GM12878 (cell line): ENCODE measurements at regions not wholly inside any gene's neighbourhood (a gene's known extent, or its start where the extent isn't known, plus 50 kb on each side); places are given as distances from the start of the nearest gene placed in this dataset.

Experiments used
- ATAC-seq: fragments of 200-7000 bp; cut with Tn5 transposase; 3 replicates; pipeline ENCODE4 v1.9.1; 2020; ENCODE audit warnings: mild to moderate bottlenecking, moderate library complexity
- BruUV-seq: library from RNA; stranded (reverse); fragments of 400-500 nt; replicated peaks from 2 replicates; lab custom pipeline; 2021; lab: Mats Ljungman, UMichigan
- CTCF ChIA-PET: fragments of 300-600 bp; sonication (Branson Sonifier 250); formaldehyde crosslinking; extraction: SDS; loops from one replicate; lab custom pipeline; 2021; ENCODE audit warnings: inconsistent platforms; lab: Yijun Ruan, JAX
- POLR2A ChIA-PET: fragments of 350-600 bp; formaldehyde crosslinking; extraction: SDS; loops from one replicate; lab custom pipeline; 2021; ENCODE audit warnings: inconsistent platforms; lab: Charles Lee
- RAD21 ChIA-PET: fragments of 300-600 bp; sonication (Branson Sonifier 250); formaldehyde crosslinking; loops from one replicate; lab custom pipeline; 2023; ENCODE audit warnings: antibody characterized with exemption; ENCODE audit not compliant: unreplicated experiment; lab: Charles Lee
- SMC1A ChIA-PET: fragments of 300-600 bp; sonication (Branson Sonifier 250); formaldehyde crosslinking; loops from one replicate; lab custom pipeline; 2023; ENCODE audit not compliant: unreplicated experiment, uncharacterized antibody; lab: Charles Lee
- DNase-seq: peaks from one replicate; pipeline ENCODE4 v3.0.0-alpha.2; 2011; ENCODE audit warnings: low read depth, low spot score
- FAIRE-seq: peaks from 3 replicates; lab custom pipeline; 2011; peaks lifted over from hg19 to GRCh38; lab: Jason Lieb, UNC
- H2AFZ ChIP-seq: 2 replicates; pipeline ENCODE4 v1.6.0; 2011; ENCODE audit warnings: low read depth, low read length, control low read depth; ENCODE audit not compliant: control insufficient read depth
- H3K27ac ChIP-seq: 2 replicates; pipeline ENCODE4 v1.5.1; 2011; ENCODE audit warnings: control low read depth; ENCODE audit not compliant: control insufficient read depth, insufficient read depth
- H3K27me3 ChIP-seq, 2 experiments: replicated peaks in 1 of 2; 2 replicates each; pipeline versions ENCODE4 v1.6.0 to v1.6.1; 2011; ENCODE audit warnings: low read length in 1 of 2; ENCODE audit not compliant: control insufficient read depth in 2 of 2, insufficient read depth in 2 of 2
- H3K36me3 ChIP-seq, 2 experiments: 2 replicates each; pipeline ENCODE4 v1.5.1; 2011; ENCODE audit warnings: low read length in 1 of 2; ENCODE audit not compliant: control insufficient read depth in 2 of 2, insufficient read depth in 2 of 2
- H3K4me1 ChIP-seq: 2 replicates; pipeline ENCODE4 v1.6.1; 2011; ENCODE audit warnings: mild to moderate bottlenecking, low read length, moderate library complexity, mixed read lengths; ENCODE audit not compliant: control insufficient read depth, insufficient read depth
- H3K4me2 ChIP-seq: 2 replicates; pipeline ENCODE4 v1.6.0; 2011; ENCODE audit warnings: control low read depth; ENCODE audit not compliant: control insufficient read depth, insufficient read depth
- H3K4me3 ChIP-seq: fragments of 200-600 bp; sonication (generic); 2 replicates; pipeline ENCODE4 v1.5.1; 2016
- H3K79me2 ChIP-seq: 2 replicates; pipeline ENCODE4 v1.6.0; 2011; ENCODE audit warnings: low read length; ENCODE audit not compliant: control insufficient read depth, insufficient read depth
- H3K9ac ChIP-seq: 2 replicates; pipeline ENCODE4 v1.8.0; 2011; ENCODE audit warnings: low read length, control low read depth, mixed read lengths; ENCODE audit not compliant: control insufficient read depth, insufficient read depth
- H3K9me3 ChIP-seq: replicated peaks from 3 replicates; pipeline ENCODE4 v1.5.1; 2011; ENCODE audit warnings: mild to moderate bottlenecking, low read length; ENCODE audit not compliant: control insufficient read depth, insufficient read depth
- H4K20me1 ChIP-seq: 2 replicates; pipeline ENCODE4 v1.6.0; 2011; ENCODE audit not compliant: control insufficient read depth, insufficient read depth
- BCLAF1 ChIP-seq: fragments of 450-650 bp; IDR thresholded peaks from 2 replicates; pipeline ENCODE4 v1.6.1; 2017; ENCODE audit warnings: antibody characterized with exemption, mild to moderate bottlenecking, moderate library complexity
- CBFB ChIP-seq: IDR thresholded peaks from 2 replicates; pipeline ENCODE4 v1.6.1; 2016; ENCODE audit warnings: antibody characterized with exemption, low read depth
- CEBPZ ChIP-seq: fragments of 150-350 bp; IDR thresholded peaks from 2 replicates; pipeline ENCODE4 v1.6.1; 2016; ENCODE audit warnings: low read depth, low read length
- FOS ChIP-seq: IDR thresholded peaks from 3 replicates; pipeline ENCODE4 v1.6.1; 2011; ENCODE audit warnings: borderline replicate concordance; ENCODE audit not compliant: insufficient read length; ENCODE audit errors: extremely low read depth
- MLLT1 ChIP-seq: fragments of 450-650 bp; IDR thresholded peaks from 2 replicates; pipeline ENCODE4 v1.6.1; 2016; ENCODE audit warnings: mild to moderate bottlenecking
- NR2C1 ChIP-seq: fragments of 450-650 bp; IDR thresholded peaks from 2 replicates; pipeline ENCODE4 v1.6.1; 2017; ENCODE audit warnings: antibody characterized with exemption, mild to moderate bottlenecking, moderate library complexity
- WGBS: methylation state at CpG from one replicate; pipeline ENCODE4 v1.1.6; 2016; ENCODE audit warnings: low lambda C conversion rate; ENCODE audit not compliant: insufficient replicate concordance, insufficient coverage; ENCODE audit errors: missing lambda C conversion rate; 5-methylcytosine and 5-hydroxymethylcytosine counted together
- in situ Hi-C: fragments of 300-500 bp; cut with MboI; formaldehyde crosslinking; loops from 9 replicates; pipeline ENCODE4 v1.14.3; 2018; ENCODE audit warnings: mixed read lengths
- intact Hi-C: fragments of 100-400 bp; cut with micrococcal nuclease; formaldehyde crosslinking; loops from one replicate; pipeline ENCODE4 v1.14.2; 2022; ENCODE audit not compliant: unreplicated experiment

GRCh38 chr1:181987334-181987895, 74.1 kb downstream of the ZNF648 start:
- no peak overlapping the region for H3K4me2 ChIP-seq
- intact Hi-C loops (no loop called here), in situ Hi-C loops (no loop called here)
- H2AFZ ChIP-seq, result no peak overlapping the region
- no peaks in the 10 kb centered on the region for H3K79me2 ChIP-seq
- H3K27me3 ChIP-seq, result peaks cover 0 to 2% of the 10 kb centered on the region in 2 experiments; a peak in 1 of 4 replicates
- H3K4me3 ChIP-seq, result no peak overlapping the region
- ChIA-PET RAD21 (no interaction called here), POLR2A (no interaction called here), CTCF (no interaction called here), SMC1A (no interaction called here)
- H3K9me3 ChIP-seq, result no peaks in the 10 kb centered on the region
- H3K4me1 ChIP-seq, result no peaks in the 10 kb centered on the region
- TF ChIP-seq BCLAF1, result no peak
- TF ChIP-seq NR2C1, result no peak
- TF ChIP-seq FOS, result no peak
- TF ChIP-seq MLLT1, result no peak
- no peak for TF ChIP-seq CEBPZ
- no peak for TF ChIP-seq CBFB
- BruUV-seq, result no TSS peak
- H3K9ac ChIP-seq, result no peak overlapping the region
- ATAC-seq (no peak), DNase-seq (no peak), FAIRE-seq (no peak)
- H3K27ac ChIP-seq, result no peak overlapping the region
- 26% methylated on average over 6 of the region's 6 CpGs for WGBS
- no peaks in the 10 kb centered on the region for H4K20me1 ChIP-seq
- H3K36me3 ChIP-seq, result no peaks in the 10 kb centered on the region
